ENCODE measurements at regions not wholly inside any gene's neighbourhood (a gene's known extent, or its start where the extent isn't known, plus 50 kb on each side); places are given as distances from the start of the nearest gene placed in this dataset.

DNA sequence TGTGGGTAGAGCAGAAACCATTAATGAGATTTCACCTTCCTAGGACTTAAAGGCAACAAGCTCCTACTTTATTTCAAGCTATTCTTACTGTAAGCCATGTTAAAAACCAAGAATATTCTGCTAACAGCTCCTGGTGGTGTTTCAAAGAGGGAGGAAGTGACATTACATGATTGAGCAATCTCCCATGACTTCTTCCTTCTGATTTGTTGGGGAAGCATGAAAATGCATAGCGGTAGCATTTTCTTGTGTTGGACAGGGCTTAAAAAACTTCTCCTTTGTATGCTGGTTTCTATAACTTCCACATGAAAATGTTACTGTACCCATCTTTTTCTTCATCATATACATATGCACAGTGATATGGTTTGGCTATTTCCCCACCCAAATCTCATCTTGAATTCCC, 297.0 kb upstream of the SNX7 start:
- Histone ChIP-seq H3K36me3 (no peaks in the 10 kb centered on the region), H3K27ac (no peak overlapping the region), H3K4me3 (no peak overlapping the region), H3K9me3 (replicated peaks) (no peaks in the 10 kb centered on the region), H3K4me1 (no peaks in the 10 kb centered on the region), H3K27me3 (no peaks in the 10 kb centered on the region; the same call in 1 of the 2 replicates)
- no peak for DNase-seq

DNA sequence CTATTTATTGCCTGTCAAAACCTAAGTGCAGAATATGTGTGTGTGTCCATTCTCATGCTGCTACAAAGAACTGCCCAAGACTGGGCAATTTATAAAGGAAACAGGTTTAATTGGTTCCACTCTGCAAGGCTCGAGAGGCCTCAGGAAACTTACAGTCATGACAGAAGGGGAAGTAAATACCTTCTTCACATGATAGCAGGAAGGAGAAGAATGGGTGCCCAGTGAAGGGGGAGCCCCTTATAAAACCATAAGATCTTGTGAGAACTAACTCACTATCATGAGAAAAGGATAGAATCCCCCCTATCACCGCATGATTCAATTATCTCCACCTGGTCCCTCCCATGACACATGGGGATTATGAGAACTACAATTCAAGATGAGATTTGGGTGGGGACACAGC, 300.7 kb upstream of the SNX7 start:
- DNase-seq, result no peak
- no peaks in the 10 kb centered on the region; the same call in 1 of the 2 replicates for H3K27me3 ChIP-seq
- no peaks in the 10 kb centered on the region for H3K9me3 ChIP-seq (replicated peaks)
- no peak overlapping the region for H3K4me3 ChIP-seq
- no peak overlapping the region for H3K27ac ChIP-seq
- H3K4me1 ChIP-seq, result no peaks in the 10 kb centered on the region
- no peaks in the 10 kb centered on the region for H3K36me3 ChIP-seq

DNA sequence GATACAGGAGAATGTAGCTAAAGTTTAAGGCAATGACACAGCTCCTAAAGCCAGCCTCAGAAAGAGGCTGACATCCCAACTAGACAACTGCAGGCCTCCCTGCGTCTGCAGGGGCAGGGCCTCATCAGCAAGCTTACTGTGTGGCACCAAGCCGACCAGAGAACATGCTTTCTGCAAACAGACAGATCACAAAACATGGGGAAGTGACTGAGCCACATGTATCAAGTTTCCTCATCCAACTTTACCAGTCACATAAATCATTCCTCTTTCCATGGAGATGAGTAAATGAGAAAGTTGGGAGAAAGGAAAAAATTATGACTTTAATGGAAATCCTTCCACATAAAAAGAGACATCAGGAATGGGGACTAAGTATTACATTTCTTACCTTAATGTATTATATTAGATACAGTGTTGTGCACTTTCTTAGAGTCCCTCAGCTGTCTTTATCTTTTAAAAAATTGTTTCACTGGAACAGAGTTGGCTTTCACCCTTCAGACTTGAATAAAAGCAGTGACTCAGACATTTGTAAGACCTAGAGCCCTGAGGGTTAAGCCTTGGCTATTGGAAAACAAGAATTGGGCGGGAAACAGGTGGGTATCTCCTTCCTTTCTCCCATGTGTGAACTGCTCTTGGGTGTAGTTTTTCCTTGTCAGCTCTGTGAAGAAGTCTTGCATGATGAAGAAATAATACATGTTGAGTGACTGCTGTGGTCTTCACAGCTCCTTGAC, 305.7 kb upstream of the SNX7 start:
- no peaks in the 10 kb centered on the region; the same call in 1 of the 2 replicates for H3K4me1 ChIP-seq
- no peak overlapping the region for H3K4me3 ChIP-seq
- DNase-seq, result peak; percentile 35 to 67
- H3K36me3 ChIP-seq, result no peaks in the 10 kb centered on the region
- H3K9me3 ChIP-seq (replicated peaks), result no peaks in the 10 kb centered on the region
- no peaks in the 10 kb centered on the region; the same call in 1 of the 2 replicates for H3K27me3 ChIP-seq
- H3K27ac ChIP-seq, result peak overlapping the region; percentile 6; the same call in 1 of the 2 replicates

DNA sequence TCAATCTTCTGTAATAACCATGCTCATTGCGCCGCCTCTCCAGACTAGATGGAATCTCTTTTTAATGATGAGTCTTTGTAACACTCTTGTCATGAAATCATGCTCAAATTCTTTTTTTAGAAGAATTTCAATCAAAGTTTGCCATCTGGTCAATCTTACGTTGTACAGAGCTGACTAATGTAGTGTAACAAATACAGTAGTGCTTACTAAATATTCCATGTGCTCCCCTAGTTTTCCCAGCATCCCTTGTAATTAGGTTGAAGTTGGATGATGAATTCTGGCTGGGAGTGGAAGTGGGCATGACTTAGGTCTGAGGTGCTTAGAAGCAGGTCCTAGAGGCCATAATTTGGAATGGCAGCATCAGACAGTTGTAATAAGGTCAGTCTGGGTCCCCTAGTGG, 309.1 kb upstream of the SNX7 start:
- Histone ChIP-seq H3K36me3 (no peaks in the 10 kb centered on the region), H3K27me3 (no peaks in the 10 kb centered on the region), H3K4me1 (no peaks in the 10 kb centered on the region; the same call in 1 of the 2 replicates), H3K27ac (no peak overlapping the region), H3K9me3 (replicated peaks) (no peaks in the 10 kb centered on the region), H3K4me3 (no peak overlapping the region)
- no peak for DNase-seq

DNA sequence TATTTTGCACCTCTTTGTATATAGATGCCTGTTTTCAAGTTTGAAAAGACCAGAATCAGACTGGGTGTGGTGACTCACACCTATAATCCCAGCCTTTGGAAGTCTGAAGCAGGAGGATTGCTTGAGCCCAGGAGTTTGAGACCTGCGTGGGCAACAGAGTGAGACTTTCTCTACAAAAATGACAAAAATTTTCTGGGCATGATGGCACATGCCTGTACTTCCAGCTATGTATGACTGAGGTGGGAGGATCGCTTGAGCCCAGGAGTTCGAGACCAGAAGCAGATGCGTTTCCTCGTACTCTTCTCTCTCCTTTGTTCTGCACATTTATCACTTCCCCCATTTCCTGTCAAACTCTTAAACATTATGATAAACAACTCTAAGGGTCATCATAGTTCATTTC, 310.0 kb upstream of the SNX7 start:
- no peaks in the 10 kb centered on the region for H3K27me3 ChIP-seq
- no peaks in the 10 kb centered on the region; the same call in 1 of the 2 replicates for H3K4me1 ChIP-seq
- no peak overlapping the region for H3K4me3 ChIP-seq
- H3K9me3 ChIP-seq (replicated peaks), result no peaks in the 10 kb centered on the region
- no peak for DNase-seq
- no peak overlapping the region for H3K27ac ChIP-seq
- H3K36me3 ChIP-seq, result no peaks in the 10 kb centered on the region

GRCh38 chr1:98345417-98345816, 316.1 kb upstream of the SNX7 start:
- Histone ChIP-seq H3K4me3 (no peak overlapping the region), H3K36me3 (no peaks in the 10 kb centered on the region), H3K9me3 (replicated peaks) (no peaks in the 10 kb centered on the region)

GRCh38 chr1:98344731-98345130, 316.8 kb upstream of the SNX7 start:
- no peaks in the 10 kb centered on the region for H3K27me3 ChIP-seq
- no peaks in the 10 kb centered on the region; the same call in 1 of the 2 replicates for H3K4me1 ChIP-seq
- H3K4me3 ChIP-seq, result no peak overlapping the region
- no peaks in the 10 kb centered on the region for H3K36me3 ChIP-seq
- H3K27ac ChIP-seq, result no peak overlapping the region
- no peaks in the 10 kb centered on the region for H3K9me3 ChIP-seq (replicated peaks)
- no peak for DNase-seq

More at GRCh38 chr1:98345417-98345816, 316.1 kb upstream of the SNX7 start:
- no peak for DNase-seq
- H3K4me1 ChIP-seq, result no peaks in the 10 kb centered on the region; the same call in 1 of the 2 replicates
- no peaks in the 10 kb centered on the region for H3K27me3 ChIP-seq
- H3K27ac ChIP-seq, result no peak overlapping the region

DNA sequence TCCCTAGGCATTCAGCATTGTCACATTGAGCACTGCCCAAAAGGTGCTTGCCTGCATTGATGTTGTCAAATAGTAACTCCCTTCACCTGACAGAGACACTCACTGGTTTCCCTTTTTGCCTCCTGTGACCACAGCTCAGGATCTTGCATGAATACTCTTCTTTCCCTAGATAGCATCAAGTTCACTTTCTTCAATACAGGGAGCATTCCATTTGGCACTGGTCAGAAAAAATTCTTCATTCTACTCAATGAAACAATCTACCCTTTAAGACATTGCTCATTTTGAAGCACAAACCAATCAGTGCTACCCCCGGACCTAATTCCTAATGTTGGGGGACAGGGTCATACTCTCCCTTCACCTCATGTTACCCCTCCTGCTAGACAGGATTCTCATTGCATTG, 319.0 kb upstream of the SNX7 start:
- no peak overlapping the region for H3K4me3 ChIP-seq
- DNase-seq, result no peak
- H3K9me3 ChIP-seq (replicated peaks), result no peaks in the 10 kb centered on the region
- H3K4me1 ChIP-seq, result no peaks in the 10 kb centered on the region; the same call in 1 of the 2 replicates
- H3K27ac ChIP-seq, result no peak overlapping the region
- no peaks in the 10 kb centered on the region for H3K36me3 ChIP-seq
- H3K27me3 ChIP-seq, result no peaks in the 10 kb centered on the region

DNA sequence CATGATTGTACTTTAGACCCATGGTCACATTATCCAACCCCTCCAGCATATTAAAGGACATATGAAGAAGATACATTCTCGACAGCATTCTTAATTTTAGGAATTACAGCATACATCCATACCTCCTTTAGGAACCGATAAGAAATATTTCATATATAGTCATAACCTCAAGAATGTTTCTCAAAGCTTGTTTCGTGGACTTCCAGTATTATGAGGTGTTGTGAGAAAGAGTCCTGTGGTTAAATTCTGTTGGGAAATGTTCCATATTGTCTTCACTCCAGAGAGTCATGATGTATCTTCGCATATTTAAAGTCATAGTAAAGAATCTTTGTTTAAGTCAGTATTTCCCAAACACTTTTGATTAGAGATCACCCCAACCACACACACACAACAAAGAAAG, 321.0 kb upstream of the SNX7 start:
- no peaks in the 10 kb centered on the region for H3K27me3 ChIP-seq
- no peak overlapping the region for H3K4me3 ChIP-seq
- H3K36me3 ChIP-seq, result no peaks in the 10 kb centered on the region
- no peak for DNase-seq
- no peak overlapping the region for H3K27ac ChIP-seq
- no peaks in the 10 kb centered on the region; the same call in 1 of the 2 replicates for H3K4me1 ChIP-seq
- no peaks in the 10 kb centered on the region for H3K9me3 ChIP-seq (replicated peaks)

GRCh38 chr1:98336472-98337083, 324.9 kb upstream of the SNX7 start:
- no peak for DNase-seq
- no peaks in the 10 kb centered on the region for H3K27me3 ChIP-seq
- no peaks in the 10 kb centered on the region for H3K9me3 ChIP-seq (replicated peaks)
- no peak overlapping the region for H3K4me3 ChIP-seq
- no peaks in the 10 kb centered on the region for H3K36me3 ChIP-seq
- no peak overlapping the region for H3K27ac ChIP-seq
- no peaks in the 10 kb centered on the region for H3K4me1 ChIP-seq

GRCh38 chr1:98333936-98334335, 327.6 kb upstream of the SNX7 start:
- no peak for DNase-seq
- H3K4me3 ChIP-seq, result no peak overlapping the region
- H3K36me3 ChIP-seq, result no peaks in the 10 kb centered on the region

DNA sequence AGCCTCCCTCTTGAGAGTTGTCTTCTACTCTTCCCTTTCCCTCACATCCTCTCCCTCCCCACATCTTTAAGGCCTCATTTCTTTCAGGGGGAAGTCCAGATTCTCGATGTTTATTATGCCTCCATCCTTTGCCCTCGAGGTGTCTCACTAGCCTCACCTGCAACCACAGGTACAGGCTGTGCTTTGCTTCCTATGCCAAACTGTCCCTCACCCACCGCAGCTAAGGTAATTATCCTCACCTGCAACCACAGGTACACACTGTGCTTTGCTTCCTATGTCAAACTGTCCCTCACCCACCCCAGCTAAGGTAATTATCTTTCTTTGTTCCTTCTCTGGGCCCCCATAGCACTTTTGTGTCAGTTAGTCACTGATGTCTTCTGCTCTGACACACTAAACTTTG, 328.1 kb upstream of the SNX7 start:
- no peak for DNase-seq
- Histone ChIP-seq H3K27ac (no peak overlapping the region), H3K9me3 (replicated peaks) (no peaks in the 10 kb centered on the region; the same call in 1 of the 2 replicates), H3K36me3 (no peaks in the 10 kb centered on the region), H3K4me1 (0 out of 2 replicates have a peak, but pooled peaks cover 2% of the 10 kb centered on the region), H3K4me3 (no peak overlapping the region), H3K27me3 (no peaks in the 10 kb centered on the region)

More at GRCh38 chr1:98333936-98334335, 327.6 kb upstream of the SNX7 start:
- Histone ChIP-seq H3K9me3 (replicated peaks) (no peaks in the 10 kb centered on the region), H3K27me3 (no peaks in the 10 kb centered on the region), H3K4me1 (0 out of 2 replicates have a peak, but pooled peaks cover 2% of the 10 kb centered on the region), H3K27ac (no peak overlapping the region)

DNA sequence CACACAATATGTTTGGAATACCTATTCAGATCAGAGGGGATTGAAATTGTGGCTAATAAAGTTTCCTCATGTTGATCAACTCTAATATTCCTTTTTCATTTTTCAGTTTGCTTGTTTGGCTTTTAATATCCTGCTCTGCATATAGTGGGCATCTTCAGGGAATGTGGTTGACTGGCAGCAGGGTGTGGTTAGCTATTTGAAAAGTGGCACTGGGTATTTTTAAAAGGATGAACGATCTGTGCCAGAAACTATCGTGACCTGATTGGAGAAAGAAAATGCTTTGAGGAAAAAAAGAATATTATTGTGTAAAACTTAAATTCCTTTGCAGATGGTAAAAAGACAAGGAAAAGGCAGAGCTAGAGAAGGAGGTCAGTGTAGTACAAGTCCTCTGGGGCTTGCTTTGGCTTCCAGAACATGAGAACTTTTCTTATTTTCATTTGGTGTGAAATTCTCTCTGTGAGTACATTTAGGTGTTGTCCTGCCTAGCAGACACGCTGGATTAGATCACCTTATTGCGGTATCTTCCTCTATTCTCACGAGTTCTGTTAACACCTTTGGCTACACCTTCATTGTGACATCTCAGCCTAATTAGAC, 329.7 kb upstream of the SNX7 start:
- no peak overlapping the region for H3K4me3 ChIP-seq
- H3K9me3 ChIP-seq (replicated peaks), result no peaks in the 10 kb centered on the region; the same call in 1 of the 2 replicates
- H3K4me1 ChIP-seq, result 0 out of 2 replicates have a peak, but pooled peaks cover 2% of the 10 kb centered on the region
- H3K27ac ChIP-seq, result no peak overlapping the region
- no peaks in the 10 kb centered on the region for H3K27me3 ChIP-seq
- no peaks in the 10 kb centered on the region for H3K36me3 ChIP-seq
- no peak for DNase-seq

DNA sequence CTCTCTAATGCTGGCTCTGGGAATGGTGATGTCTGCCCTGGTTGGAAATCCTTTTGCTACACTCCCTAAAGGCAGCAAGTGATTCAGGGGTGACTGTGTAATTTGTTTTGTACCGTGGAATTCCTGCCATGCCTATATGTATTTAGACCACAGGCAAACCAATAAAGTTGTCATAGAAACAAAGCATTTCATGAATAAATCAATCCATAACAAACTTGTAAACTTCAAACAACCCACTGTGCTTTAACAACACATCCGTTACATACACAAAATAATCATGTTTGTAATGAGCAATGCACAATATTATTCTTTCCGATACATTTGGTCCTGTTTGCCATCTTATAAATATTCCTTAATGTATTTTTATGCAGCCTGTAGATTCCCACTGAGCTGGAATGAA, 330.3 kb upstream of the SNX7 start:
- H3K27me3 ChIP-seq, result no peaks in the 10 kb centered on the region
- H3K4me3 ChIP-seq, result no peak overlapping the region
- peak in 1 of 2 experiments; percentile 5 for DNase-seq
- H3K9me3 ChIP-seq (replicated peaks), result no peaks in the 10 kb centered on the region; the same call in 1 of the 2 replicates
- peaks cover 2% of the 10 kb centered on the region; the same call in 1 of the 2 replicates for H3K4me1 ChIP-seq
- no peak overlapping the region for H3K27ac ChIP-seq
- H3K36me3 ChIP-seq, result no peaks in the 10 kb centered on the region

DNA sequence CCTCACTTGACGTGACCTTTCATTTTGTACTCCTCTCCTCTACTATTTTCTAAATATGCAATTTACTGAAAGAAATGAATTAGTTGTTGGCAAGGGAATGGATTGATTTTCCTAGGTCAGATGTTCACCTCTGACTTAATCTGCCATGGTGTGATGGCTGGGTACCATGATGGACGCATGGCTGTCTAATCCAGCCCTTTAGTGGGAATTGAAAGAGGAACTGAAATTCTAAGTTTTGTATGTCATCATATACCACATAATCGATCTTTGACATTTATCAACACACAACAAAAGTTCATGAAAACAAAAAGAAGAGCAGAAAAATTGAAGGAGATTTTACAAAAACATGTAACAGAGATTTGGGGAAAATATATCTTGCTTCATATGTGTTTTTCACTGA, 331.3 kb upstream of the SNX7 start:
- DNase-seq, result no peak
- Histone ChIP-seq H3K27me3 (no peaks in the 10 kb centered on the region), H3K27ac (no peak overlapping the region), H3K4me3 (no peak overlapping the region), H3K9me3 (replicated peaks) (no peaks in the 10 kb centered on the region; the same call in 1 of the 2 replicates), H3K36me3 (no peaks in the 10 kb centered on the region), H3K4me1 (peaks cover 2% of the 10 kb centered on the region; the same call in 1 of the 2 replicates)

Measured in SJCRH30 (cell line).